Neural crest cell (in vitro differentiated cells): ENCODE measurements at regions not wholly inside any gene's neighbourhood (a gene's known extent, or its start where the extent isn't known, plus 50 kb on each side); places are given as distances from the start of the nearest gene placed in this dataset.

ENCODE experiments used
- DNase-seq: peaks from one replicate; pipeline ENCODE4 v3.0.0; 2021; ENCODE audit warnings: low read depth, mixed read lengths, low spot score
- H3K27ac Mint-ChIP-seq: one replicate; pipeline ENCODE4 v1.8.0; 2021; ENCODE audit warnings: mild to moderate bottlenecking, mixed read lengths; ENCODE audit not compliant: unreplicated experiment
- H3K27me3 Mint-ChIP-seq: 2 replicates; pipeline ENCODE4 v1.8.0; 2021; ENCODE audit warnings: low read depth, mild to moderate bottlenecking, mixed read lengths
- H3K36me3 Mint-ChIP-seq: 2 replicates; pipeline ENCODE4 v1.8.0; 2021; ENCODE audit warnings: low read depth, mild to moderate bottlenecking, mixed read lengths
- H3K4me1 Mint-ChIP-seq: 2 replicates; pipeline ENCODE4 v1.8.0; 2021; ENCODE audit warnings: mixed read lengths
- H3K4me3 Mint-ChIP-seq: one replicate; pipeline ENCODE4 v1.8.0; 2021; ENCODE audit warnings: mild to moderate bottlenecking, mixed read lengths
- H3K9me3 Mint-ChIP-seq: 2 replicates; pipeline ENCODE4 v1.8.0; 2021; ENCODE audit warnings: mixed read lengths
- CTCF ChIP-seq: fragments of 200-600 bp; sonication (generic); conservative IDR thresholded peaks from 2 replicates; pipeline ENCODE4 v1.5.0; 2021; ENCODE audit warnings: antibody characterized with exemption, mild to moderate bottlenecking

GRCh38 chr9:80792726-80793125 is 896.6 kb downstream of the TLE1 start:
- no peak overlapping the region for H3K27ac Mint-ChIP-seq
- no peak for TF ChIP-seq CTCF
- H3K4me3 Mint-ChIP-seq, result no peak overlapping the region
- no peaks in the 10 kb centered on the region for H3K27me3 Mint-ChIP-seq
- H3K4me1 Mint-ChIP-seq, result peaks cover 30% of the 10 kb centered on the region
- no peak for DNase-seq
- no peaks in the 10 kb centered on the region for H3K9me3 Mint-ChIP-seq
- H3K36me3 Mint-ChIP-seq, result peaks cover 2% of the 10 kb centered on the region

- TF ChIP-seq CTCF, result no peak
- no peaks in the 10 kb centered on the region for H3K9me3 Mint-ChIP-seq
- H3K4me3 Mint-ChIP-seq, result no peak overlapping the region
- DNase-seq, result no peak
- H3K27ac Mint-ChIP-seq, result no peak overlapping the region
- H3K4me1 Mint-ChIP-seq, result peaks cover 21% of the 10 kb centered on the region
- peaks cover 2% of the 10 kb centered on the region for H3K36me3 Mint-ChIP-seq
- no peaks in the 10 kb centered on the region for H3K27me3 Mint-ChIP-seq
These were observed 897.5 kb downstream of the TLE1 start for GRCh38 chr9:80791836-80792235.

GRCh38 chr9:80790764-80791163 is 898.6 kb downstream of the TLE1 start:
- peaks cover 16% of the 10 kb centered on the region for H3K4me1 Mint-ChIP-seq
- no peak overlapping the region for H3K4me3 Mint-ChIP-seq
- H3K9me3 Mint-ChIP-seq, result no peaks in the 10 kb centered on the region
- no peak for DNase-seq
- H3K27me3 Mint-ChIP-seq, result no peaks in the 10 kb centered on the region
- no peak for TF ChIP-seq CTCF
- H3K27ac Mint-ChIP-seq, result no peak overlapping the region
- peaks cover 2% of the 10 kb centered on the region for H3K36me3 Mint-ChIP-seq

- H3K4me1 Mint-ChIP-seq, result peaks cover 16% of the 10 kb centered on the region
- no peak overlapping the region for H3K4me3 Mint-ChIP-seq
- DNase-seq, result no peak
- no peaks in the 10 kb centered on the region for H3K27me3 Mint-ChIP-seq
- no peak for TF ChIP-seq CTCF
- no peaks in the 10 kb centered on the region for H3K9me3 Mint-ChIP-seq
- peaks cover 2% of the 10 kb centered on the region for H3K36me3 Mint-ChIP-seq
- no peak overlapping the region for H3K27ac Mint-ChIP-seq
These were observed 899.5 kb downstream of the TLE1 start for GRCh38 chr9:80789831-80790230.

GRCh38 chr9:80787636-80788035 is 901.7 kb downstream of the TLE1 start:
- peaks cover 16% of the 10 kb centered on the region for H3K4me1 Mint-ChIP-seq
- no peak overlapping the region for H3K4me3 Mint-ChIP-seq
- H3K27ac Mint-ChIP-seq, result no peak overlapping the region
- no peaks in the 10 kb centered on the region for H3K27me3 Mint-ChIP-seq
- no peak for DNase-seq
- peaks cover 3% of the 10 kb centered on the region for H3K9me3 Mint-ChIP-seq
- peaks cover 2% of the 10 kb centered on the region for H3K36me3 Mint-ChIP-seq
- TF ChIP-seq CTCF, result no peak

- peaks cover 5% of the 10 kb centered on the region for H3K4me1 Mint-ChIP-seq
- H3K27me3 Mint-ChIP-seq, result no peaks in the 10 kb centered on the region
- H3K36me3 Mint-ChIP-seq, result peaks cover 2% of the 10 kb centered on the region
- H3K27ac Mint-ChIP-seq, result no peak overlapping the region
- DNase-seq, result no peak
- no peak for TF ChIP-seq CTCF
- peaks cover 5% of the 10 kb centered on the region for H3K9me3 Mint-ChIP-seq
- no peak overlapping the region for H3K4me3 Mint-ChIP-seq
These were observed 904.7 kb downstream of the TLE1 start for GRCh38 chr9:80784647-80785046.
